NCI-H1105 treated with DMSO at 0.1 percent for 48 hours (cell line): ENCODE measurements at regions not wholly inside any gene's neighbourhood (a gene's known extent, or its start where the extent isn't known, plus 50 kb on each side); places are given as distances from the start of the nearest gene placed in this dataset.
"Not testable (repeated sequence)": the region's sequence is repeated elsewhere in the genome, so short reads cannot be mapped to it uniquely, and the experiment has no call there.

Source experiments
- DNase-seq: peaks from one replicate; lab custom pipeline; 2025; lab: John Stamatoyannopoulos, UW

GRCh38 chr20:40931410-40932044 lies 97.1 kb upstream of the TOP1 start:
- no peak for DNase-seq

- DNase-seq, result no peak
Measured at GRCh38 chr20:40932436-40932835, 96.2 kb upstream of the TOP1 start.

- no peak for DNase-seq
Measured at GRCh38 chr20:40933758-40934157, 94.9 kb upstream of the TOP1 start.

- no peak for DNase-seq
Measured at GRCh38 chr20:40938020-40938419, 90.6 kb upstream of the TOP1 start.

GRCh38 chr20:40939667-40940066 lies 89.0 kb upstream of the TOP1 start:
- no peak for DNase-seq

GRCh38 chr20:40941133-40941610 lies 87.5 kb upstream of the TOP1 start:
- DNase-seq, result peak; percentile 6

- DNase-seq, result no peak
Measured at GRCh38 chr20:40942006-40942405, 86.6 kb upstream of the TOP1 start.

GRCh38 chr20:40942775-40943174 lies 85.8 kb upstream of the TOP1 start:
- DNase-seq, result no peak

GRCh38 chr20:40943591-40943990 lies 85.0 kb upstream of the TOP1 start:
- DNase-seq, result no peak

GRCh38 chr20:40945189-40945588 lies 83.4 kb upstream of the TOP1 start:
- DNase-seq, result no peak

- peak; percentile 40 for DNase-seq
Measured at GRCh38 chr20:40945754-40946450, 82.7 kb upstream of the TOP1 start.

GRCh38 chr20:40946451-40946850 lies 82.2 kb upstream of the TOP1 start:
- DNase-seq, result no peak

- no peak for DNase-seq
Measured at GRCh38 chr20:40948465-40949267, 80.0 kb upstream of the TOP1 start.

GRCh38 chr20:40949346-40949745 lies 79.3 kb upstream of the TOP1 start:
- DNase-seq, result no peak

- no peak for DNase-seq
Measured at GRCh38 chr20:40952136-40952535, 76.5 kb upstream of the TOP1 start.

GRCh38 chr20:40953416-40953815 lies 75.2 kb upstream of the TOP1 start:
- DNase-seq, result no peak

- no peak for DNase-seq
Measured at GRCh38 chr20:40953856-40954255, 74.8 kb upstream of the TOP1 start.

- DNase-seq, result no peak
Measured at GRCh38 chr20:40954521-40955165, 74.0 kb upstream of the TOP1 start.

- DNase-seq, result no peak
Measured at GRCh38 chr20:40955326-40955725, 73.3 kb upstream of the TOP1 start.

- not testable (repeated sequence) for DNase-seq
Measured at GRCh38 chr20:40955826-40956225, 72.8 kb upstream of the TOP1 start.

- DNase-seq, result no peak
Measured at GRCh38 chr20:40956542-40957264, 71.9 kb upstream of the TOP1 start.

- no peak for DNase-seq
Measured at GRCh38 chr20:40957265-40957760, 71.3 kb upstream of the TOP1 start.
